NB4 (cell line): ENCODE measurements at regions not wholly inside any gene's neighbourhood (a gene's known extent, or its start where the extent isn't known, plus 50 kb on each side); places are given as distances from the start of the nearest gene placed in this dataset.

Experiments
- POLR2A ChIP-seq: IDR thresholded peaks from 2 replicates; pipeline ENCODE4 v1.6.1; 2011; ENCODE audit warnings: mild to moderate bottlenecking; ENCODE audit not compliant: insufficient read length; ENCODE audit errors: extremely low read depth
- TF ChIP-seq, protein P1 (sequence below): IDR thresholded peaks from one replicate; pipeline ENCODE4 v1.5.1; 2012; ENCODE audit warnings: low read depth, low read length

DNA sequence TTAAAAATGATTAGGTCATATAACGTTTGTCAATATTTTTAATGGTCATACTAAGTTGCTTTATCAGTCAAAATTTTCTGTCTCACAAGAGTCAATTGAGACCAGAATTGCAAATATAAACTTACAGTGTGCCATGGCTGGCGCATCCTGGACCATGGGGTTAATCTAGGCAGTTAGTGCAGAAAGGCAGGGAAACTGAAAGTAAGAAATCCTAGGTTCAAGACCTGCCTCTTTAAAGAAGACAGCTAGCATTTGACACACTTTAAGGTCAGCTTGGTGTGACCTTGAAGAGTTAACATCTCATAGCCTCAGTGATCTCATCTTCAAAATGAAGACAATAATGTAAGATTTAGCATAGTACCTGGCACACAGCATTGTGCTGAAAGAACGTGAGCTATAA is 210.0 kb upstream of the DAB1 start:
- TF ChIP-seq, protein P1, sequence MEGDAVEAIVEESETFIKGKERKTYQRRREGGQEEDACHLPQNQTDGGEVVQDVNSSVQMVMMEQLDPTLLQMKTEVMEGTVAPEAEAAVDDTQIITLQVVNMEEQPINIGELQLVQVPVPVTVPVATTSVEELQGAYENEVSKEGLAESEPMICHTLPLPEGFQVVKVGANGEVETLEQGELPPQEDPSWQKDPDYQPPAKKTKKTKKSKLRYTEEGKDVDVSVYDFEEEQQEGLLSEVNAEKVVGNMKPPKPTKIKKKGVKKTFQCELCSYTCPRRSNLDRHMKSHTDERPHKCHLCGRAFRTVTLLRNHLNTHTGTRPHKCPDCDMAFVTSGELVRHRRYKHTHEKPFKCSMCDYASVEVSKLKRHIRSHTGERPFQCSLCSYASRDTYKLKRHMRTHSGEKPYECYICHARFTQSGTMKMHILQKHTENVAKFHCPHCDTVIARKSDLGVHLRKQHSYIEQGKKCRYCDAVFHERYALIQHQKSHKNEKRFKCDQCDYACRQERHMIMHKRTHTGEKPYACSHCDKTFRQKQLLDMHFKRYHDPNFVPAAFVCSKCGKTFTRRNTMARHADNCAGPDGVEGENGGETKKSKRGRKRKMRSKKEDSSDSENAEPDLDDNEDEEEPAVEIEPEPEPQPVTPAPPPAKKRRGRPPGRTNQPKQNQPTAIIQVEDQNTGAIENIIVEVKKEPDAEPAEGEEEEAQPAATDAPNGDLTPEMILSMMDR, result no peak
- TF ChIP-seq POLR2A, result no peak
